Left colon (tissue), 2 donors: ENCODE measurements at regions not wholly inside any gene's neighbourhood (a gene's known extent, or its start where the extent isn't known, plus 50 kb on each side); places are given as distances from the start of the nearest gene placed in this dataset.
"Not testable (repeated sequence)": the region's sequence is repeated elsewhere in the genome, so short reads cannot be mapped to it uniquely, and the experiment has no call there.

Experiments used
- ATAC-seq: fragments of 200-7000 bp; cut with Tn5 transposase; one replicate; pipeline ENCODE4 v1.9.1; 2020; ENCODE audit warnings: mild to moderate bottlenecking, moderate library complexity
- DNase-seq, 2 donors: peaks; one replicate each; pipeline ENCODE4 v3.0.0-alpha.2; 2020
- intact Hi-C, 2 donors: fragments of 100-400 bp; cut with DNase I in 1 of 2; cut with micrococcal nuclease in 1 of 2; formaldehyde crosslinking; loops; one replicate each; pipeline versions ENCODE4 v1.11.2 to v1.14.0; 2022; cut with DNase I, micrococcal nuclease
- donor health status: DM: no; HTN: no; CAD: no.
- donor health status: DM: yes; HTN: yes; CAD: no.

DNA sequence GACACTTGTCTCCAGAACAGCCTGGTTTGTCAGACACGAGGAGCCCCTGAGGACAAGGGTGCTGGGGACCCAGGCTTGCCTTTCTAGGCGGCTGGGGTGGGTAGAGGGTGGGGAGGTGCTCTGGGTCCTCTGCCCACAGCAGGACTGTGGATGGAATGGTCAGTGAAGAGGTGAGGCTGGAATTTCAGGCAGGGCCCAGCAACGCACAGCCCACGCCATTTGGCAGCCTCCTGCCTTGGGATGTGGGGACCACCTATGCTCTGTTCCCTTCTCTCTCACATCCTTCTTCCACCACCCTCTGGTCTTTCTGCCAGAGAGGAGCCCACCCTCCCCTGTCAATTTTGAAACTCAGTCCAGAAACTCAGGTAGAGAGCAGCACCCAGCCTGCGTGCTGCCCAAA is 103.2 kb downstream of the CXCL12 start:
- DNase-seq (no peak), ATAC-seq (no peak)
- intact Hi-C loops = no loop called here

DNA sequence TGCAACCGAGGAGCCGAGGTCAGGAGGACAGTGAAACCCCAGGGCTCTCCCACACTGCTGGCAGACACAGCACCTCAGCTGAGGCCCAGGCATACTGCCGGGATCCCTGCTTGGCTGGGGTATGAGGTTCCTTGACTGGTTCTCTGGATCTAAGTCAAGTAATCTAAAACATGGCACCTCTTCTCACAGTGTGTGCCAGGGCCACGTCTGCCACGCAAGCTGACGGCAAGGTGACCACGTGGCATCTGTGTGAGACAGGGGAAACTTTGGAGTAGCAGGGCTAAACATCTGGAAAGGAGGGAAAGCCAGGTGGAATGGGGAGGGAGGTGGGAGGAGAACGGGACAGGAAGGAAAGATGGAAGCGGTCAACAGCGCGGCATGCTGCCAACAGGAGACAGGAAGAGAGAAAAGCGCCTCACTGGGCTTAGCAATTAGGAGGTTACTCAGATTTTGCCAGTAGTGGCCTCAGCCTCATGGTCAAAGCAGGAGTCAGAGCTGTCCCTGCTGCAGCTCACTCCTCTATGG is 103.7 kb downstream of the CXCL12 start:
- intact Hi-C loops = no loop called here
- no peak for DNase-seq

DNA sequence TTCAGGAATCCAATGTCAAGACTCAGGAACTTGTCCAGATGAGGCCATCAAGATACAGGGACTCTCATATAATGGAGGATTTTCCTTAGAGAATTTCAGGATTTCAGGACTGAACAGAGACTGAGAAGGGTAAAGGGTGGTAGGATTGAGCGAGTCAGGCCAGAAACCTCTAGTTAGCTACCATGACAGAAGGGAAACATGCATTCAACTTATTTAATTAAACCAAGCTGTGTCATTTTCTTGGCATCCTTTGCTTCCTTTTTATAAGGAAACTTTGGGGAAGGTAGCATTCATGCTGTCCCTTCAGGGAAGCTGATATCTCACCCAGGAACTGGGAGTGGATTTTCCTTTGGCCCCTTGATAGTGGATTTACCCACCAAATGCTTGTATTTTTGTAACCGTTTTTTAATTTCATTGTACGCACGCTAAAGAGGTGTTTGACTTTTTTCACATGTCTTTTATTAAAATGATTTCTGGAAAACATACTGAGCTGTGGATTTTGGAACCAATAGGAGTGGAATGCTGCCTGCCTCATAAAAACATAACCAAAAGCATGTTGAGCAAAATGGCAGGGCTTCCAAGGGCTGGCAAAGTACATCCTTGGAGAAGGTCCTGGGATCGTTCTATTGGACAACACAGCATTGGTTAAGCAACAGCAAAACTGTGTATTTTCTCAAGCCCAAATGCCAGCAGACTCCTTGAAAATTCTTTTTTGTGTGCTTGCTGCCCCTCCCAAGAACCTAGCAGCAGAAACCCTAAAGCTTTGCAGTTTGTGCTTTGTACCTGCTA is 104.5 kb downstream of the CXCL12 start:
- no peak for DNase-seq
- intact Hi-C loops = no loop called here

More for the DNA sequence above, 103.7 kb downstream of the CXCL12 start:
- ATAC-seq = no peak

GRCh38 chr10:44279426-44280126 is 105.3 kb downstream of the CXCL12 start:
- ATAC-seq (no peak), DNase-seq (no peak)
- intact Hi-C loops = no loop called here

More for the DNA sequence above, 104.5 kb downstream of the CXCL12 start:
- ATAC-seq = no peak

DNA sequence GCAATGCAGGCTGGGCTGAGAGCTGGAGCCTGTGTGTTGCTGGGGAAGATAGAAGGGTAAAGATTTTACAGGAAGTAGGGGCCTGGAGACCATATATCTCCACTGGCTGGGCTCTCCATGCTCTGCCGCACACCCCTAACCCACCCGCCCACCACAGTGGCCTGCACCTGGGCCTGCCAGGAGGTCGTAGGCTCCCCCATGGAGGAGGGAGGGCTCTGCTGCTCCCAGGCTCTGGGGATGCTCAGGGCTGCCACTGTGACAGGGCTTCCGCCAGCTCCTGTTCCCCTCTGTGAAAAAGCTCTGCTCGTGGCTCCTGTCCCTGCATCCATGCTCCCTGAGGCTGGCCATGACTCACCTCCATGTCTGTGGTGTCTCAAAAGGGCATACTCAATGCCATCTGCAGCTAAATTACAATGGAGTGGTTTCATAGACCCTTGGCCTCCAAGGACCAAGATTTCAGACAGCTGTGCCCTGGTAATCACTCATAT is 106.0 kb downstream of the CXCL12 start:
- ATAC-seq (no peak), DNase-seq (no peak)
- intact Hi-C loops = no loop called here

DNA sequence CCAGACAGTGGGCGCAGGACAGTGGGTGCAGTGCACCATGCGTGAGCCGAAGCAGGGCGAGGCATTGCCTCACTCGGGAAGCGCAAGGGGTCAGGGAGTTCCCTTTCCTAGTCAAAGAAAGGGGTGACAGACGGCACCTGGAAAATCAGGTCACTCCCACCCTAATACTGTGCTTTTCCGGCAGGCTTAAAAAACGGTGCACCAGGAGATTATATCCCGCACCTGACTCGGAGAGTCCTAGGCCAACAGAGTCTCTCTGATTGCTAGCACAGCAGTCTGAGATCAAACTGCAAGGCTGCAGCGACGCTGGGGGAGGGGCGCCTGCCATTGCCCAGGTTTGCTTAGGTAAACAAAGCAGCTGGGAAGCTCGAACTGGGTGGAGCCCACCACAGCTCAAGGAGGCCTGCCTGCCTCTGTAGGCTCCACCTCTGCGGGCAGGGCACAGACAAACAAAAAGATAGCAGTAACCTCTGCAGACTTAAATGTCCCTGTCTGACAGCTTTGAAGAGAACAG is 116.4 kb downstream of the CXCL12 start:
- ATAC-seq, intact Hi-C loops, DNase-seq: not testable (repeated sequence)

DNA sequence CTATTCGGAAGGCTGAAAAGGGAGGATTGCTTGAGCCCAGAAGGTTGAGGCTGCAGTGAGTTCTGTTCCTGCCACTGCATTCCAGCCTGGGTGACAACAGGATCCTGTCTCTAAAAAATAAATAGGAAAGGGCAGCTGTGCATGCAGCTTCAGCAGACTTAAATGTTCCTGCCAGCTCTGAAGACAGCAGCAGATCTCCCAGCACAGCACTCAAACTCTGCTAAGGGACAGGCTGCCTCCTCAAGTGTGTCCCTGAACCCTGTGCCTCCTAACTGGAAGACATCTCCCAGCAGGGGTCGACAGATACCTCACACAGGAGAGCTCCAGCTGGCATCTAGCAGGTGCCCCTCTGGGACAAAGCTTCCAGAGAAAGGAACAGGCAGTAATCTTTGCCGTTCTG is 117.9 kb downstream of the CXCL12 start:
- intact Hi-C loops = no loop called here

GRCh38 chr10:44264244-44264643 is 120.7 kb downstream of the CXCL12 start:
- DNase-seq = no peak
- no peak for ATAC-seq
- intact Hi-C loops = no loop called here

More for the DNA sequence above, 117.9 kb downstream of the CXCL12 start:
- ATAC-seq (no peak), DNase-seq (no peak)

GRCh38 chr10:44263771-44264170 is 121.1 kb downstream of the CXCL12 start:
- intact Hi-C loops = no loop called here
- ATAC-seq (no peak), DNase-seq (no peak)

DNA sequence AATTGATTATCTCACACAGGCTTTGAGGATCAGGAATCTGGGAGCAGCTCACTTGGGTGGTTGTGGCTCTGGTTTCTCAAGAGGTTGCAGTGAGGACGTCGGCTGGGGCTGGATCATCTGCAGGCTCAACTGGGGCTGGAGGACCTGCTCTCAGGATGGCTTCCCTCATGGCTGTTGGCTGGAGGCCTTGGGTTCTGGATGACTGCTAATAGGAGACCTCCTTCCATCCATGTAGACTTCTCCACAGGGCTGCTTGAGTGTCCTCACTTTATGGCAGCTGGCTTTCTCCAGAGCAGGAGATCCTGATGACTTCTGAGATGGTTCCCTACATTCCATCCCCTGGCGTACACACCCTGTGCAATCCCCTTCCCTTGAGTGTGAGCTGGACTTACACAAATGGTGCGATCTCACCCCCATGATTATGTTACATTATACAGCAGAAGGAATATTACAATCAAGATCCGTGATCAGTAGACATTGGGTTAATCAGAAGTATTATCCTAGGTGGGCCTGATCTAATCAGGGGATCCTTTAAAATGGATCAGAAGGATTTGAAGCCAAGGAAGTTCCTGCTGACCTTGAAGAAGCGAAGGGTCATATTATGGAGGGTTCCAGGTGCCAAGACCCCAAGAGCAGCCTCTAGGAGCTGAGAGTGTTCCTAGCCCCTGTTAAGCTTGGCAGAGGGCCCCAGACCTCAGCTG is 122.2 kb downstream of the CXCL12 start:
- intact Hi-C loops = no loop called here
- no peak for ATAC-seq
- DNase-seq = no peak

- intact Hi-C loops = no loop called here
- ATAC-seq = no peak
- peak in 1 of 2 donors; percentile 25 for DNase-seq
These were observed 123.0 kb downstream of the CXCL12 start for GRCh38 chr10:44261710-44262455.

- intact Hi-C loops = no loop called here
- no peak for DNase-seq
- no peak for ATAC-seq
These were observed 123.6 kb downstream of the CXCL12 start for GRCh38 chr10:44261296-44261695.

GRCh38 chr10:44260286-44260928 is 124.5 kb downstream of the CXCL12 start:
- no peak for ATAC-seq
- intact Hi-C loops = no loop called here
- no peak for DNase-seq

DNA sequence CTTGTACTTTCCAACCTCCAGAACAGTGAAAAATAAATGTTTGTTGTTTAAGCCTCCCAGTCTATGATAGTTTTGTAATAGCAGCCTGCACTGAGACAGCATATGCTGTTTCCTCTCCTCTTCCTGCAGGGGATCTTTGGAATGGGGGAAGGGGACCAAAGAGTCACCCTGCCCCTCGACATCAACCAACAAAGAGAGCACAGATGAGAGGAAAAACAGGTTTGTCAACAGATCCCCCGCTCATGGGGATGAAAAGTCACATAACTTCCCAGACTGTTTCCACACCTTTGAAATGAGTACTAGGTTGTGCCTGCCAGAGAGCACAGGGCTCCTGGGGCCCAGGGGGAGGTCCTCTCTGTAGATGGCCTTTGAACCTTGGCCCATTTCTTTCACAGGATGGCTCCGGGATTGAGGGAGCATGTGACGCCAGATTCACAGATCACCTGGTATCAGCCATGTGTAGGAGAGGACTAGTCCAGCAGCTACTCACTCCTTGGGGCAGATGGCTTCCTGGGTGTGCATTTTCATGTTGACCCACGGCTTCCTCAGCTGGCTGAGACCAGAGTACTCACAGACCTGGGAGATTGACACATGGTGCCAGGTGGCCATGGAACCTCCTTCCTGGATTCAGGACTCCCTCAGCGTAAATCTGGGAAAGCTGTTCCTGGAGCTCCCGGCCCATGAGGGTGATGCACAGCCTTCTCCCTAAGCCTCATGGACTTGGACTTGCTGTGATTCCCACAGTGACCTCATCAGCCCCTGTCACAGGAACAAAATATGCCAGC is 125.6 kb downstream of the CXCL12 start:
- DNase-seq (no peak), ATAC-seq (no peak)
- intact Hi-C loops = no loop called here

GRCh38 chr10:44258460-44259089 is 126.3 kb downstream of the CXCL12 start:
- ATAC-seq (no peak), DNase-seq (no peak)

GRCh38 chr10:44258019-44258418 is 126.9 kb downstream of the CXCL12 start:
- intact Hi-C loops = no loop called here
- ATAC-seq (no peak), DNase-seq (no peak)

More at GRCh38 chr10:44258460-44259089, 126.3 kb downstream of the CXCL12 start:
- intact Hi-C loops = no loop called here
